DOHH2 (cell line): ENCODE measurements at regions not wholly inside any gene's neighbourhood (a gene's known extent, or its start where the extent isn't known, plus 50 kb on each side); places are given as distances from the start of the nearest gene placed in this dataset.

Experiments used
- H3F3A ChIP-seq: fragments of 200-600 bp; sonication (generic), shearing (Covaris generic); 2 replicates; pipeline ENCODE4 v1.6.0; 2016; ENCODE audit warnings: antibody characterized with exemption, mild to moderate bottlenecking; ENCODE audit not compliant: control insufficient read depth, insufficient read depth
- H3K27ac ChIP-seq: fragments of 200-600 bp; sonication (generic); 2 replicates; pipeline ENCODE4 v1.5.1; 2014; ENCODE audit warnings: low read depth, mild to moderate bottlenecking, low read length, moderate library complexity
- H3K27me3 ChIP-seq: fragments of 200-600 bp; sonication (generic); 2 replicates; pipeline ENCODE4 v1.6.1; 2014; ENCODE audit warnings: mild to moderate bottlenecking, low read length, mixed read lengths; ENCODE audit not compliant: control insufficient read depth
- H3K36me3 ChIP-seq: fragments of 200-600 bp; sonication (generic); 2 replicates; pipeline ENCODE4 v1.6.1; 2014; ENCODE audit warnings: mild to moderate bottlenecking, low read length, moderate library complexity, mixed read lengths; ENCODE audit not compliant: control insufficient read depth
- H3K4me1 ChIP-seq: fragments of 200-600 bp; sonication (generic); 2 replicates; pipeline ENCODE4 v1.6.1; 2014; ENCODE audit warnings: mild to moderate bottlenecking, low read length, mixed read lengths; ENCODE audit not compliant: control insufficient read depth
- H3K4me2 ChIP-seq: fragments of 200-600 bp; sonication (generic); 2 replicates; pipeline ENCODE4 v1.6.0; 2014; ENCODE audit warnings: mild to moderate bottlenecking, low read length, moderate library complexity
- H3K4me3 ChIP-seq: fragments of 200-600 bp; sonication (generic); 2 replicates; pipeline ENCODE4 v1.5.1; 2014; ENCODE audit warnings: mild to moderate bottlenecking, low read length, mixed read lengths
- H3K79me2 ChIP-seq: fragments of 200-600 bp; sonication (generic); 2 replicates; pipeline ENCODE4 v1.6.1; 2014; ENCODE audit warnings: mild to moderate bottlenecking, low read length, mixed read lengths; ENCODE audit not compliant: control insufficient read depth
- H3K9me2 ChIP-seq: fragments of 200-600 bp; sonication (generic); replicated peaks from 2 replicates; pipeline ENCODE4 v1.6.1; 2014; ENCODE audit warnings: mild to moderate bottlenecking, low read length, mixed read lengths; ENCODE audit not compliant: control insufficient read depth
- H3K9me3 ChIP-seq: fragments of 200-600 bp; sonication (generic); 2 replicates; pipeline ENCODE4 v1.6.1; 2014; ENCODE audit warnings: antibody characterized with exemption, low read length, mixed read lengths; ENCODE audit not compliant: control insufficient read depth, insufficient read depth
- H4K20me1 ChIP-seq: fragments of 200-600 bp; sonication (generic); 2 replicates; pipeline ENCODE4 v1.6.0; 2014; ENCODE audit warnings: low read depth, mild to moderate bottlenecking, antibody characterized with exemption, low read length, moderate library complexity; ENCODE audit not compliant: control insufficient read depth, insufficient read depth
- EZH2phosphoT487 ChIP-seq: fragments of 200-600 bp; sonication (generic); IDR thresholded peaks from 2 replicates; pipeline ENCODE4 v1.6.1; 2017; ENCODE audit warnings: borderline replicate concordance, mild to moderate bottlenecking, antibody characterized with exemption, low read length, moderate library complexity, mixed read lengths
- TF ChIP-seq, protein P1 (sequence below): fragments of 200-600 bp; sonication (generic); IDR thresholded peaks from one replicate; pipeline ENCODE4 v1.5.1; 2014; ENCODE audit warnings: antibody characterized with exemption, mild to moderate bottlenecking, low read depth, low read length; ENCODE audit not compliant: poor library complexity, severe bottlenecking

DNA sequence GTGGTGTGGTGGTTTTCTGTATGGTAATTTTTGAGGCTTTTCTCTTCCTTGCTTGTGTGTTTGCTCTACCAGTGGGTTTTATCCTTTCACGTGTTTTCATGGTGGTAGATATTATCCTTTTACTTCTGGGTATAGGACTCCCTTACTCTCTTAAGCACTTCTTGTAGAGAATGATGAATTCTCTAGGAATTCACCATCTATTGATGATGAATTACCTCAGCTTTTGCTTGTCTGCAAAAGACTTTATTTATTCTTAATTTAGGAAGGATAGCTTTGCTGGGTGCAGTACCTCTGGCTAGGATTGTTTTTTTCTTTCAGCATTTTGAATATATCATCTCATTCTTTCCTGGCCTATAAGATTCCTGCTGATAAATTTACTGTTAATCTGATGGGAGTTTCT is 415.3 kb downstream of the PDGFC start:
- H3K79me2 ChIP-seq = no peaks in the 10 kb centered on the region
- no peak for TF ChIP-seq EZH2phosphoT487
- TF ChIP-seq, protein P1, sequence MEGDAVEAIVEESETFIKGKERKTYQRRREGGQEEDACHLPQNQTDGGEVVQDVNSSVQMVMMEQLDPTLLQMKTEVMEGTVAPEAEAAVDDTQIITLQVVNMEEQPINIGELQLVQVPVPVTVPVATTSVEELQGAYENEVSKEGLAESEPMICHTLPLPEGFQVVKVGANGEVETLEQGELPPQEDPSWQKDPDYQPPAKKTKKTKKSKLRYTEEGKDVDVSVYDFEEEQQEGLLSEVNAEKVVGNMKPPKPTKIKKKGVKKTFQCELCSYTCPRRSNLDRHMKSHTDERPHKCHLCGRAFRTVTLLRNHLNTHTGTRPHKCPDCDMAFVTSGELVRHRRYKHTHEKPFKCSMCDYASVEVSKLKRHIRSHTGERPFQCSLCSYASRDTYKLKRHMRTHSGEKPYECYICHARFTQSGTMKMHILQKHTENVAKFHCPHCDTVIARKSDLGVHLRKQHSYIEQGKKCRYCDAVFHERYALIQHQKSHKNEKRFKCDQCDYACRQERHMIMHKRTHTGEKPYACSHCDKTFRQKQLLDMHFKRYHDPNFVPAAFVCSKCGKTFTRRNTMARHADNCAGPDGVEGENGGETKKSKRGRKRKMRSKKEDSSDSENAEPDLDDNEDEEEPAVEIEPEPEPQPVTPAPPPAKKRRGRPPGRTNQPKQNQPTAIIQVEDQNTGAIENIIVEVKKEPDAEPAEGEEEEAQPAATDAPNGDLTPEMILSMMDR = no peak
- no peaks in the 10 kb centered on the region for H4K20me1 ChIP-seq
- H3K27me3 ChIP-seq = no peaks in the 10 kb centered on the region
- H3K4me1 ChIP-seq = no peaks in the 10 kb centered on the region
- H3K9me3 ChIP-seq = no peaks in the 10 kb centered on the region
- H3K4me3 ChIP-seq = no peak overlapping the region
- H3F3A ChIP-seq = no peaks in the 10 kb centered on the region
- no peaks in the 10 kb centered on the region for H3K9me2 ChIP-seq
- no peak overlapping the region for H3K4me2 ChIP-seq
- no peak overlapping the region for H3K27ac ChIP-seq
- H3K36me3 ChIP-seq = no peaks in the 10 kb centered on the region

DNA sequence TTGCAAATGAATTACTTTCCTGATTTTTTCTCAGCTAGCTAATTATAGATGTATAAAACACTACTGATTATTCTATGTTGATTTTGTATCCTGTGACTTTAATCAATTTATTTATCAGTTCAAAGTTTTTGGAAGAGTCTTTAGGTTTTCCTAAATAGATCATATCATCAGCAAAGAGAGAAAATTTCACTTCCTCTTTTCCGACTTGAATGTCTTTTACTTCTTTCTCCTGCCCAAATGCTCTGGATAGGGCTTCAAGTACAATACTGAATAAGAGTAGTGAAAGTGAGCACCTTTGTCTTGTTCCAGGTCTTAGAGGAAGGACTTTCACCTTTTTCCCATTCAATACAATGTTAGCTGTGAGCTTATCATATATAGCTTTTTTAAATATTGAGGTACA is 417.9 kb downstream of the PDGFC start:
- no peaks in the 10 kb centered on the region for H3K36me3 ChIP-seq
- H3F3A ChIP-seq = no peaks in the 10 kb centered on the region
- H3K27me3 ChIP-seq = no peaks in the 10 kb centered on the region
- no peaks in the 10 kb centered on the region for H3K4me1 ChIP-seq
- H3K79me2 ChIP-seq = no peaks in the 10 kb centered on the region
- no peak for TF ChIP-seq EZH2phosphoT487
- TF ChIP-seq, protein P1 = no peak
- H4K20me1 ChIP-seq = no peaks in the 10 kb centered on the region
- H3K9me2 ChIP-seq = no peaks in the 10 kb centered on the region
- H3K4me2 ChIP-seq = no peak overlapping the region
- H3K27ac ChIP-seq = no peak overlapping the region
- H3K9me3 ChIP-seq = no peaks in the 10 kb centered on the region
- H3K4me3 ChIP-seq = no peak overlapping the region

DNA sequence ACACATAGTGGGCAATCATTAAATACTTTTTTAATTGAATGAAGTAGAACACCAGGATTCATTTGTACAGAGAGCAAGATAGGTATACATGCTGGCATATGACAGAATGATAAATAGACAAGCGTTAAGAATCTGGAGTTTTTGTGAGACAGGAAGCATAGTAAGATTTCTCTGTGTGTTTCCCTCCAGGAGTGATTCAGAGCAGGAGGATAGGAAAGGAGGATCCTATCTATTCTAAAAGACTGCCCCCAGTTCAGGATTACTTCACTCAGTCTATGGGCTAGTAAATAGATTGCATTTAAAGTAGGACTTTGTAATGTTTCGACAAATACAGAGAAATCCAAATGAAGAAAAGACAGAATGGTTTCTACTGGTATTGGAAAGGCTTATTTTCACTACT is 423.7 kb downstream of the PDGFC start:
- H3K79me2 ChIP-seq = no peaks in the 10 kb centered on the region
- no peaks in the 10 kb centered on the region for H3K9me3 ChIP-seq
- H3K4me2 ChIP-seq = no peak overlapping the region

More for the DNA sequence above, 423.7 kb downstream of the PDGFC start:
- H3K4me1 ChIP-seq = no peaks in the 10 kb centered on the region
- no peak overlapping the region for H3K4me3 ChIP-seq
- H3K27ac ChIP-seq = no peak overlapping the region
- H4K20me1 ChIP-seq = no peaks in the 10 kb centered on the region
- H3K36me3 ChIP-seq = no peaks in the 10 kb centered on the region
- H3F3A ChIP-seq = no peaks in the 10 kb centered on the region
- H3K9me2 ChIP-seq = no peaks in the 10 kb centered on the region
- no peaks in the 10 kb centered on the region for H3K27me3 ChIP-seq
- TF ChIP-seq, protein P1 = no peak
- TF ChIP-seq EZH2phosphoT487 = no peak
